ENCODE measurements at regions not wholly inside any gene's neighbourhood (a gene's known extent, or its start where the extent isn't known, plus 50 kb on each side); places are given as distances from the start of the nearest gene placed in this dataset.
"Not testable (repeated sequence)": the region's sequence is repeated elsewhere in the genome, so short reads cannot be mapped to it uniquely, and the experiment has no call there.

DNA sequence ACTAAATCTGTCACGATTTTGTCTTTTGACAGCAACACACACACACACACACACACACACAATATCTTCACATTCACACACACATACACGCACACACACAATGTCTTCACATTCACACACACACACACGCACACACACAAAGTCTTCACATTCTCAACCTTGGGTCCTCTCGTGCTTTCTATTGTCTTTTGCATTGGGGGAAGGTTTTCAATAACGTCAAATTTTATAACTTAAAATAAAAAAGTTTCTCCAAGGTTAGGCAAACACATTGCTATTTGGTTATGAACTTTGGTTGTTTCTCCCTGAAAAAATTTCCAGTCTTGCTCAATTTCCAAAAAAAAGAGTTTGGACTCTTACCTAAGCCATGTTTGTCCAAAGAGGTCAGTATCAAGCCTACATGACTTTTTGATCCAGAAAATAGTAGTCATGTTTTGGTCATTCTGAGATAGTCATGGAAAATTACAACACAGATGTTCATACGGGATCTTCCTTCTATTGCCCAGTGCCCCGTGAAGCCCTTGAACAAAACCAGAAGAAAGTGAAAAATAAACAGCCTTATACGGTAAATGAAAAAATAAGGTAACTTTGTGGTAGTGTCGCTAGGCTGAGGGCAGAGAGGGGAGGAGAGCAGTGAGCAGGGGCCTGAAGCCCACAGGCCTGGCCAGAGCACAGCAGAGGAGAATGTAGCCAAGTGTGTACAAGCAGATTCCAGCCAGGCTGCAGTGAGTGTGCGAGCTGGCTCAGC, 542.8 kb upstream of the ID2 start:
- DNase-seq: no peak

DNA sequence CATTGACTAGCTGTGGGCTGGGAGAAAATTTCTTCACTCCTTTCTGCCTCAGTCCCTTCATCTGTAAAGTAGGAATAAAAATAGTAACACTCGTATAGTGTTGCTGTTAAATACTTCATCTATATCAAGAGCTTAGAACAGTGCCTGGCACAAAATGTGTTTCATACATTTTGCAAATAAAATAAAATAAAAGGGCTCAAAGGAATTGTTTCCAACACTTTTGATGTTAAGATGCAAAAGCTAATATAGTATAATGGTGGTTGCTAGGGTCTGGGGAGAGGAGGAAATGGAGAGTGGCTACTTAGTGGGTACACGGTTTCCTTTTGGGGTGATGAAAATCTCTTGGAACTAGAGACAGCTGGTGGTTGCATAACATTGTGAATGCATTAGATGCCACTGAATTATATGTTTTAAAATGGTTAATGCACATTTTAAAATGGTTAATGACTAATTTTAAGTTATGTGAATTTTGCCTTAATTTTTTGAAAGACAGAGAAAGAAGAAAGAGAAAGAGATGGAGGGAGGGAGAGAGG, 542.1 kb upstream of the ID2 start:
- no peak for DNase-seq

DNA sequence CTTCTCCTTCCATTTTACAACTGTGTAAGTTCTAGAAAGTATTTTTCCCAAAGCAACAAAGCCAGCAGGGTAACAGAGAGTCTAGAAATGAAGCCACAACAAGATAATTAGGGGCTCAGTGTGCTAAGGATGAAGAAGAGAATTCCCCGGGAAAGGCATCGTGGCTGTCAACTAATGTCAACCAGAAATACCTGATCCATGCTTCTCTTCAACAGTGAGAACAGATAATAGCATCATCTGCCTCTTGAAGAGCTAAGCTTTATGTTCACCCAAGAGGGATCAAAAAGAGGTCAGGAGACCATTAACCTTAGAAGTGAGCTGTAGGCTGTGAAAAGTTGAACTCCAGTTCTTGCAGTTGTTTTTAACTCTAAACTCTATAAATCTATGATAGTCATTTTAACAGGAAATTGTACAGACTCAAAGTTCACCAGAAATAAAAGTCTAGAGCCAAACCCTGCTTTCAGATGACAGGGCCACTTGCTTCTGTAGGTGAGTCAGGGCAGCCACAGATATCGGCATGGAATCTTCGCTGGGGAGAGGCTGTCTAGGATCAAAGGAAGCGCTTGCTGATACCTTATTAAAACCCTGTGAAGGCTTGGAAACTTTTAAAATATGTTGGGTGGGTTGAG, 540.7 kb upstream of the ID2 start:
- no peak for DNase-seq

DNA sequence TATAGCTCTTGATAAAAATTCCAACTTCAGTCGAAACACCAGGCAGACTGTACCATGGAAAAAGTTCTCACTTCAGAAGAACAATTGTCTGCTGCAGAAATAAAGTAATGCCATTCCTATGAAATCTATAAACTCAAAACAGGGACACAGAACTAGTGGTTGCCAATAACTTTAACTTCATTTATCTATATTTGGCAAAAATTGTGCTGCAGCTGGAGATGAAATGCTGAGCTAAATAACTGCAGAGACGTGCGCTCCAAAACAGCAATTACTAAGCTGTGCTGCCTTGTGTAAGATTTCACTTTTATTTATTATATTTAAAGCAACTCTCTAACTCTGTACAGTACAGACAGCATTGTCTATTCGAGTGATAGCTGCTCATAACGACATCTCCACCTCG, 540.1 kb upstream of the ID2 start:
- no peak for DNase-seq

DNA sequence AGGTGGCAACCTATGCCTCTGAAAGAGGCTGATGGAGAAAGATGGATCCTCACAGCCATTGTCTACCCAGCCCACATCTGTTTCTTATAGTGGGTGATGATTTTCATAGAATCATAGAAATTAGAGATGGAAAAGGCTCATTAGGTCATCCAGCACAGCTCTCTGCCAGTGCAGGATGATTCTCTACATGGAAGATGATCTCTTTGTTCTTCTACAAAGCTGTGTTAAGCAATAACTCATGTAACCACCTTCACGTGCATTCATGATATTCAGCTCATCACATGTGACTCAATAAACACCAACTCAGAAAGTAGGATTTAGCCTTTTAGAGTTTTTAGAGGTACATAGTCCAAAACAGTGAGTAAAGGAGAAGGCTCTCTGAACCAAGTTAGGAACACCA, 539.4 kb upstream of the ID2 start:
- no peak for DNase-seq

DNA sequence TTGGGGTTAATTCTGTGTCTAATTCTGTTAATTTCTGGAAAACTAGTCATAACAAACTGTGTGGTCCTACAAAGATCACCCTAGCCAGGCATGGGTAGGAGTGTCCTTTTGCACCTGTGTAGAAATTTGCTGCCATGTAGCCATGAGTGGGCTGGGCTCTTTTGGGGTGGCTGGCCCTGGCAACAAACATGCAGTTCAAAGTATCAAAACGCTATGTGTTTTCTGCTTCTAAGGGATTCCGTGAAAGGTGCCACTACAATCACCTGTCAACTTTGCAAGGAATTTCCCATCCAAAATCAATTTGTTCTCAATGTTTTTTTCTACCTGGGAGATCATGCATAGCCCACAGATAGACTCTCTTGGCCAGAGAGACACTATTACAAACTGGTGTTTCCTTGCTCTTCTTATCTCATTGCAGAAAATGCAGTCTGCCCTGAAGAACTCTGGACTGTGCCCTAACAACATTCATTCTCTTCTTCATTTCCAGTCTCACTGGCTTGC, 537.7 kb upstream of the ID2 start:
- no peak for DNase-seq

DNA sequence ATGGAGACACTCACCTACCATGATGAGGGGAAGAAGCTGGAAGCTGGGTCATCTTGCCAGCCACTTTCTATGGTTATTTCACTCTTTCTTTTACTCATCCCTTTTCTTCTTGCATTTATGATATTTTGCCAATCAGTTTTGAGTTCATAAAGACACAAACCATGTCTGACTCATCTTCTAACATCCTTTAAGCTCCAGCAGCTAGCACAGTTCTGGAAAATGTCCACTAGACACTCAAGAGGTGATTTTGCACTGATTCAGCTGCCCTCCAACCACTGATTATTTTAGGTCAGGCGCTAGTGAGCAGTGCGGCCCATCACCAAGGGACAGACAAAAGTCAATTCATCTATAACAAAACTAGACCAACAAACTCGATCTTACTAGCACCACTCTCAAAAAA, 537.1 kb upstream of the ID2 start:
- DNase-seq: no peak

DNA sequence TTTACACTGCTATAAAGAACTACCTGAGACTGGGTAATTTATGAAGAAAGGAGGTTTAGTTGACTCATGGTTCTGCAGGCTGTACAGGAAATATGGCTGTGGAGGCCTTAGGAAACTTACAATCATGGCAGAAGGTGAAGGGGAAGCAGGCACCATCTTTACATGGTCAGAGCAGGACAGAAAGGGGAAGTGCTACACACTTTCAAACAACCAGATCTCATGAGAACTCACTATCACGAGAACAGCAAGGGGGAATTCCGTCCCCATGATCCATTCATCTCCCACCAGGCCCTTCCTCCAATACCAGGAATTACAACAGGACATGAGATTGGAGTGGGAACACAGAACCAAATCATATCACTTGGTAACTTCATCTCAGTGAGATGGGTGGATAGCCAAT, 536.5 kb upstream of the ID2 start:
- not testable (repeated sequence) for DNase-seq

DNA sequence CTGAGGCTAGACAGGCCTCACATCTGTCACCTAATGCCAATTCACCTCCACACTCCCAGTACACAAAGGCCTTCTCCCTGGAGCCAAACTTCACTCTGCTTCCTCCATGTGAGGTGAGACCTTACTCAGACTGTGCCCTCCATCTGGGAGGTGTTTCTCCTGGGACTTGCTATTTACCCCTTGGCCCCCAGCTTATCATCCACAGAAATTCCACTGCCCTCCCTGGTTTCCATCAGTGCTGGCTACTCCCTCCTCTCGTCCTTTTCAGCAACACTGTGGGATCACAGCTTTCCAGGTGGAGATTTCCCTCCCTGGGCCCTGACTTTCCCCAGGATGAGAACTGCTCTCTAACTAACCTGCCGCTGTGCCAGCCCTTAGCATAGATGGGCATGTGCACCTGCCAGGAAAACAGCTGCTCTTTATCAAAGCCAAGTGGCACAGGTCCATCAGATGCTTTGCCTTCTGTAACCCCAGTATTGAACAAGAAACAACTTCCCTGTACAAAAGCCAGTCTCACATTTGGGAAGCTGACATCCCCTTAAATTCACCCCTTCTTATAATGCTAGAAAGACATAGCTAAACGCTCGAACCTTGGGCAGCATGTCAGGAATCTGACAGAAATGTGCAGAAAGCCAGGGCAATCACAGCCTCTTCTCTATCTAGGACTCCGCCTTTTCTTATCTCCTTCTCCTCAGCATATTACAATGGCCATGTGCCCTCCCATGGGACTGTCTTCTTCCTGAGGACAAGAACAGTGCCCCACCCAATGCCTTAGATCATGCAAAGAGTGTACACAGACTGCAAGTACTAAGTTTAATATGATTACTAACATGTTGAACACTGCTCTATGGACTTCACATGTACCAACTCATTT, 535.5 kb upstream of the ID2 start:
- DNase-seq: no peak

DNA sequence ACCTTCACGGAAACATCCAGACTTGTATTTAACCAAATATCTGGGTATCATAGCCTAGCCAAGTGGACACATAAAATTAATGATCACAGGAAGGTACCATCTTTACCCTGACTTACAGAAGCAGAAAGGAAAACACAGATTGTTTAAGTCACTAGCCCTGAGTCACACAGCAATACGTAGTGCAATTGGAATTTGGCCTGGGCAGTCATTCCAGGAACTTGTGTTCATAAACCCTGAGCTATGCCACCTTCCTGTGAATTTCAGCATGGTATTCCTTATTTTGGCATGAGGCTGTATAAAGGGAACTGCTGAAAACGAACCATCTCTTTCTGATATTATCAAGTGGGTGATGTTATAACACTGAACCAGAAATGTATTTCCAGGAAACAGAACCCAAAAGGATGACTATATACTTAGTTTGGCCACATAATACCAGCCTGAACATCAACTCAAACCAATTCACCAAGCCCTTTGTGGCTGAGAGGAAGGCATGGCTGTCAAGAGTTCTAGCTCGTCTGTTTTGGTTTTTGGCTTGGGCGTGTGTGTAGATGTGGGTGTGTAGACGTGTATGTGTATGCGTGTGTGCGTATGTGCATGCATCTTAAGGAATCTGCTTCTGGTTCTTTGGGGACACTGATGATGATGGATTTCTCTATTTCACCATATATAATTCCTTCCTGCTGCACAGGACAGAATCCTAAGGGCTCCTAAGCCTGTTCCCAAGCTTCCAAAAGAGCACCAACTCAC, 533.4 kb upstream of the ID2 start:
- no peak for DNase-seq

DNA sequence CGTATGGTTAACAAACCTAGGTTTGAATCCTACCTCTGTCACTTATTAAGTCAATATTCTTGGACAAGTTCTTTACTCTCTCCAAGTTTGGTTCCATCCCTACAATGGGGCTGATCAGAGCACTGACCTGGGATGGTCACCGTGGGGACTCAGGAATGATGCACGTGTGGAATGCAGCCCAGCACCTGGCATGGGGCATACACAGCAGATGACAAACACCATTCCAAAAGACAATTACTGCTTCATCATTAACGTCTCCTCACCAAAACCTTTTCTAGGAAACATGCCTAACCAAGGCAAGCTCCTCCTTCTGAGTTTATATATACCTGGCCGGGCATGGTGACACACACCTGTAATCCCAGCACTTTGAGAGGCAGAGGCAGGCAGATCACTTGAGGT, 532.9 kb upstream of the ID2 start:
- no peak for DNase-seq

DNA sequence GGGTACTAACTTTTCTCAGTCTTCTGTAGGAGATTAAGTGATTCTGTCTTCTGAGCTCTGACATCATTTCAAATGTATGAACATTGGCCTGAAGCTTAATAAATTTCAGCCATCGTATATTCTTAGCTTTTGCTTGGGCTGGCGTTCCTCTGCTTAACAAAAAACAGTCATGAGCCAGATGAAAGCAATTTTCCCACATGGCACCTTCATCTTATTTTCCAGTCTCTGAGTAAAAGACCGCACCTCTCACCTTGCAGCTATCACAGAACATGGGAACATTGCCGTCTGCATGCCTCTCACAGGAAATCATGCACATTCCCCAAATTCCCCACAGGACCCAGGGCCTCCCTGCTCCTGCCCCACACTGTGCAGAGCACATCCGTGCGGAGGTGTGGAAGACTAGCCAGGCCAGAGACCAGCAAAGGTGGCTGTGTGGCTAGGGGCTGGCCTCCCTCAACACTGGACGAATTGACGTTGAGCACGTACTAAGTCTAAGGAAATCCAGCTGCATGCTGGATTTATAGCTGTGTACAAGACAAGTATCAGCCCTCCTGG, 531.8 kb upstream of the ID2 start:
- no peak for DNase-seq

DNA sequence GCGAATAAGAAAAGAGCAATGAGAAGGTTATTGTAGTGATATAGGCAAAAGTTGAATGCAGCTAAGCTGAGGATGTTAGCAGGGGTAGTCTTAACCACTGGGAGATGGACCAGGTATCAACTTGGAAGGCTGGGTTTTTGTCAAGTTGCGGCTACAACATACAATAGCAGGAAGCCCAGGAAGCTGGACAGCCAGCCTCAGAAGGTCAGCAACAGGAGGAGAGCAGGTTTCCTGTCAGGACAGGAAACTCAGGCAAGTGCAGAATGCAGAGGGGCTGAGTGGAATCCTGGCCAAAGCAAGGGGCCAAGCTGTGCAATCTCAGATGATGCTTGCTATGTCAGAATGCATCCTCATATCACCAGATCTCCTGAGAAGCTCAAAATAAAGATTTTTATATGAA, 530.0 kb upstream of the ID2 start:
- no peak for DNase-seq

DNA sequence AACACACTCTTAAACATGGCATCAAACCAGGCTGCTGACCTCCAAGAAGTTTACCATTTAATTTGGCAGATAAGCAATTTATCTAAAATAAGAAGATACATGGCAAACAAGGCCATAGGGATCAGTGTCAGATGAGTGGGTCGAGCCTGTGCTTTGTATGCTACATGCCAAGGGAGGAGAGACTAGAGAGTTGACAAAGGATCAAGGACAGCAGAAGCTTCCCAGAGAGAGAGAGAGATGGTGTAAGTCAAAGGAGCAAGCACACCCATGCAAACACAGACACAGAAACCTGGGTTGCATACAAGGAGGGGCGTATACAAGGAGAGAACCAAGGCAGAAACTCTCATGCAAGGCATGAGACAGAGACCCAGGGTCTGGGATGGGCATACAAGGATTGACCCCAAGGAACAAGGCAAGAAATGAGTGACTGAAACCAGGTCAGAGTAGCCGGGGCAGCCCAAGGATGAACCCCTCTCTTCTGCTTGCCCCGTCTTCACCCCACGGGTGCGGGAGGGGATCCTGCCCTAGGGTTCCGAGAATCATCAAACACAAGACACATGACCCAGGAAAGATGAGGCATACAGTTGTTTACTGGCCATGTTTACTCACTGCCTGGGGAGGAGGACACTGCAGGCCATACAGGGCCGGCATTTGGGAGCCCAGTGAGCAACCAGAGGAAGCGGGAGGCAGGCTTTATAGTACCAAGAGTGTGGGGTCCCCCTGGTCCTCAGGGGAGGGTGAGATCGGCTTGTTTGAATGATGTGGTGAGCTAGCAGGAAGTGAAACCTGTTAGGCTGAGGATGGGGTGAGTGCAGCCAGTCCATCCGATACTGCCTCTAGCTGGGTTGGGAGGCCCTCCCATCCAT, 529.2 kb upstream of the ID2 start:
- DNase-seq: no peak

DNA sequence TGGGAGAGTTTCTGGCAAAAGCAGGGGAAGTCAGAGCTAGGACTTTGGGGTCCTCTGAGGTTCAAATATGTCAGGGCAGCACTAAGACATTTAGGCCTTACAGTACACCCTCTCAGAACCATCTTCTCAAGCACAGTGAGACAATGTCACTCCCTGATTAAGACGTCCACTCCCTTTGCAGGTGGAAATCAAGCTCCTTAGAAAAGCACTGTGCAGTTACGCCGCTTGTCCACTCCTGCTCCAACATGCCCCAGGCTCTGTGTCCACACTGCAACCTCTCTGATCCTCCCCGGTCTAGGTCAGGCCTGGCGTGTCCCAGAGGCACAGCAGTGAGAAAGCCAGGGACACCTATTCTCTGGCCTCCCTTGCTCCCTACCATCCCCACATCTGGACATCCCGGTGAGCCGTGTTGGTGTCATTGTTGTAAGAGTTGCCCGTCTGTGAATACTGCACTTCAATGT, 528.6 kb upstream of the ID2 start:
- DNase-seq: no peak

DNA sequence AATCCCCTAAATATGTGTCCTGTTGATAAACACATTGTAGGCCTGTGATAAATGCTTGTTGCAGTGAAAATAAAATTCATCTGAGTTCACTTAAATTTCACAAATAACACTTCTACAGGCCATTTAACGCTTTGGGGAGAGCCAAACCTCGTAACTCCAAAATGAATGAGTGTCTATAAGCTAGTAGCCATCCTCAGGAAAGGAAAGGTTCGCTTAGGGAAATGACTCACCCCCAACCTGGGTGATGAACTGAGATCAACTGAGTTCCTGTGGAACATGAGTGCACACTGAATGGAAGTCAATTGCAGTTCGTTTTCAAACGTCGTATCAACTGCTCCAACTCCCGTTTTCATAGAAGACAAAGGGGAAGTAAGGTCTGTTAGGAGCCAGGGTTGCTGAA, 527.6 kb upstream of the ID2 start:
- no peak for DNase-seq

DNA sequence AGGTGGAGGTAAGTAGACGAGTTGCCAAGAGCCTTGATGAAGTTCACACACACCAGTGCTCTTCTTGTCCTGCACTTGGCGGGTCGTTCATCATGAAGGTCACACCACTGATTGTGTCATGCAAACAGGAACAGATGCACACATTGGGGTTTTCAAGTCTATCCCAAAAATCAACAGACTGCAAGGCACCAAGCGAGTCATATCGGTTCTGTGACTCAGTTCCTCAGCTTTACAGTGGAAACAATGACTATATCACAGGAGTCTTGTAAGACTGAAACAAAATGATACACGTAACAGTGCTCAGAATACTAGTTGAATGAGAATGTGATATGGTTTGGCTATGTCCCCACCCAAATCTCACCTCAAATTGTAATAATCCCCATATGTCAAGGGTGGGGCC, 526.9 kb upstream of the ID2 start:
- no peak for DNase-seq

DNA sequence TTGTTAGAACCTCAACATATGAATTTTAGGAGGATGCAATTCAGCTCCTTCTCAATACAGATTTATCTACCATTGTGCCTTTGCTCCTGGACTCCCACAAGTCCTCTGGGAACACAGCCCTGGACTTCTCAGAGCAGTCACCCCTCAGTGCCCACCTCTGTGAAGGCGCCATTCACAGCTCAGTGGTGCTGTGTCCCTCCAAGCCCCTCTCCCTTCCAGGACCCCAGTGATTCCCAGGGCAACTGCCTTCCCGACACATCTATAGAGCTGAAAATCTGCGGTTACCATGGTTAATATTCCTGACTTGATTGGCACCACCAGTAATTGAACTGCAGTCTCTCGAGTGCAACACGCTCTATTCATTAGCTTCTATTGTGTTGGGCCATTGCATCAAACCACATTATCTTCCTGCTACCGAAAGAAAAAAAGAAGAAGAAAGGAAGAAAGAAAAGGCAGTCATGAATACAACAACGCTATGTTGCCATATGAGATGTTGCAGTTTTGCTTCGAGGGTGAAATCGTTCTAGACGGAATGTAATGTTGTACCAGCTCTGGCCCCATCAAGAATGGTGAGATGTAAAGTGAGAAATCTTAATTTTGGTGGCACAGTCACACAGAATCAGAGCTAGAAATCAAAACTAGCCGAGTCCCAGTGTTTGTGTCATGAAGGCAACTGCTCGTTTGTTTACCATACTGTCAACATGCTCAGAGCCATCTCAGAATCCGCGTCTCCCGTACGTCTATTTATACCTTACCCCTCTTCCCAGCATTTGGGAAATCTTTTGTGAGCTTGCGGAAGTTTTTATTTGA, 524.0 kb upstream of the ID2 start:
- DNase-seq: no peak

DNA sequence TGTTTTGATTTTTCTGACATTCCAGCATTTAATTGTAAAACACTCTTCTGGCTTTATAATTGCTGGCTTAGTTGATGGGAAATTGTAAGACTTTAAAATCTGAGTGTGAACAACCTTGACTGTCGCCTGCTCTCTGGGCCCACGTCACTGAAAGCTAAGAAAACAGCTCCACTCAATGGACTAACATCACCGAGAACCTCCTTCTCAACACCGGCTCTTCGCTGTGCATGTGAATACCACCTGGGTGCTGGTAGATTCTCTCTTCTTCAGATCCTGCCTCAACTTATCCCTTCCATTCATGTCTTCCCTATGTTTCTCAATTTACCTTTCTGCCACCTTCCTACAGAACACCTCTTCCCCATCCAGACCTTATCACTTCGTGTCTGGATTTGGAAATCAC, 523.1 kb upstream of the ID2 start:
- DNase-seq: no peak

DNA sequence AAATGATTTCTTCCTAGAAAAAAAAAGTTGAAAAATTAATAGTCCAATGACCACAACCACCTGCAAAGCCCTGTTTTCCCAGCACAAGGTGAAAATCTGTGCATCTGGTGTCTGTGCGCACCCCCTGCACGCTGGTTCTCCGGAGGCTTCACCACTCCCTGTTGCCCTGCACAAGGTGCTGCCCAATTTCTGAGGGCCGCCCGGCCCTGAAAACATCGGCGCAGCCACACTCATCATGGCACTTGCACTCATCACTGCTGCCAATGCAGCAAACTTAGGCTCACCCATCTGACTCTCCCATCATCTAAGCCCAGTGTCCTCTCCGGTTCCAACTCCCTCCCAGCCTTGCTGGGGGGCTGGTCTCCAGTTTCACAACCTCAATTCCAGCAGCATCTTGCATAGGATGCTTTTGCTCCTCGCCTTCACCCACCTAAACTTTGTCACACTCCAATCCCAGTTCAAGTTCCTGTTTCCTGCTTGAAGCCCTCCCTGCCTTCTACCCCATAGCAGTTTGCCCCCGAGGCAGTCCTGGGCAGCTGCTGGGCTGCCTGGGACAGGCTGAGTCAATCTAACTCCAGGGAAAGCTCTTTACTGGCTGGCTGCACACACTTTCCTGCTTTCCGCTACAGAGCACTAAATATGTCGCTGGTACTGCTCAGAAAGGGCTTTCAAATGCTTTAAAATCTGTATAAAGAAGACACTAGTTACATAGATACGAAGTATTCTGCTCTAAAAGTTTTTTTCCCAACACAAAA, 522.5 kb upstream of the ID2 start:
- DNase-seq: no peak

All from NCI-H1436 (cell line).